Breast epithelium (tissue), 4 donors: ENCODE measurements at regions not wholly inside any gene's neighbourhood (a gene's known extent, or its start where the extent isn't known, plus 50 kb on each side); places are given as distances from the start of the nearest gene placed in this dataset.

Experiments used
- DNase-seq, 2 donors: peaks; one replicate each; pipeline ENCODE4 v3.0.0-alpha.2; 2019; ENCODE audit warnings: low spot score in 2 of 2
- H3K27ac ChIP-seq, 2 donors: fragments of 200-600 bp; sonication (generic) in 1 of 2; one replicate each; pipeline ENCODE4 v1.5.1; 2016 to 2019; ENCODE audit warnings: mild to moderate bottlenecking in 1 of 2
- H3K27me3 ChIP-seq, 2 donors: fragments of 200-600 bp; sonication (generic) in 1 of 2; one replicate each; pipeline versions ENCODE4 v1.5.1 to v1.6.0; 2017 to 2019; ENCODE audit warnings: control low read depth in 1 of 2, mild to moderate bottlenecking in 1 of 2
- H3K36me3 ChIP-seq: fragments of 200-600 bp; one replicate; pipeline ENCODE4 v1.5.1; 2019
- H3K4me1 ChIP-seq, 2 donors: fragments of 200-600 bp; sonication (generic); one replicate each; pipeline ENCODE4 v1.5.1; 2016 to 2019; ENCODE audit warnings: control low read depth in 1 of 2
- H3K4me3 ChIP-seq, 3 donors: fragments of 200-600 bp; sonication (generic); 1 replicate in 2 of 3; 2 replicates in 1 of 3; pipeline ENCODE4 v1.5.1; 2016 to 2019; ENCODE audit warnings: mild to moderate bottlenecking in 3 of 3, moderate library complexity in 2 of 3
- H3K9me3 ChIP-seq, 2 donors: fragments of 200-600 bp; sonication (generic) in 1 of 2; one replicate each; pipeline ENCODE4 v1.5.1; 2016 to 2019; ENCODE audit warnings: control low read depth in 1 of 2
- CTCF ChIP-seq, 3 donors: fragments of 450-650 bp; IDR thresholded peaks; one replicate each; pipeline ENCODE4 v1.5.1; 2016 to 2017; ENCODE audit warnings: antibody characterized with exemption in 3 of 3, mild to moderate bottlenecking in 3 of 3, moderate library complexity in 3 of 3
- POLR2A ChIP-seq: fragments of 450-650 bp; IDR thresholded peaks from one replicate; pipeline ENCODE4 v1.6.1; 2016; ENCODE audit warnings: antibody characterized with exemption, mild to moderate bottlenecking, moderate library complexity
- POLR2AphosphoS5 ChIP-seq, 3 donors: sonication (generic); formaldehyde crosslinking; IDR thresholded peaks; one replicate each; pipeline ENCODE4 v1.6.1; 2017; ENCODE audit warnings: antibody characterized with exemption in 3 of 3
- intact Hi-C: fragments of 100-400 bp; cut with DNase I; formaldehyde crosslinking; loops from one replicate; pipeline ENCODE4 v1.15.1; 2023; ENCODE audit warnings: low total_unique reads

GRCh38 chr6:122116119-122116834 is 283.2 kb upstream of the HSF2 start:
- no peak for TF ChIP-seq POLR2AphosphoS5 (IDR thresholded peaks at IDR 0.05)
- no peak for TF ChIP-seq CTCF (IDR thresholded peaks at IDR 0.05)
- TF ChIP-seq POLR2A = no peak
- no peak for DNase-seq
- Histone ChIP-seq H3K27ac (peak overlapping the region; percentile 27 to 33), H3K36me3 (no peaks in the 10 kb centered on the region), H3K27me3 (no peaks in the 10 kb centered on the region), H3K4me1 (peaks cover 0 to 5% of the 10 kb centered on the region in 2 donors), H3K4me3 (no peak overlapping the region), H3K9me3 (no peaks in the 10 kb centered on the region)
- intact Hi-C loops = no loop called here

GRCh38 chr6:122116835-122117627 is 282.4 kb upstream of the HSF2 start:
- no peaks in the 10 kb centered on the region for H3K9me3 ChIP-seq
- no peak for DNase-seq
- peaks cover 0 to 5% of the 10 kb centered on the region in 2 donors for H3K4me1 ChIP-seq
- H3K27me3 ChIP-seq = no peaks in the 10 kb centered on the region
- no peak overlapping the region for H3K4me3 ChIP-seq
- intact Hi-C loops = no loop called here
- H3K36me3 ChIP-seq = no peaks in the 10 kb centered on the region
- TF ChIP-seq POLR2AphosphoS5 (IDR thresholded peaks at IDR 0.05) (no peak), POLR2A (no peak), CTCF (IDR thresholded peaks at IDR 0.05) (no peak)
- peak overlapping the region; percentile 27 to 33 for H3K27ac ChIP-seq

- Histone ChIP-seq H3K27me3 (no peaks in the 10 kb centered on the region), H3K9me3 (no peaks in the 10 kb centered on the region), H3K4me1 (peaks cover 0 to 9% of the 10 kb centered on the region in 2 donors), H3K36me3 (no peaks in the 10 kb centered on the region), H3K4me3 (no peak overlapping the region), H3K27ac (no peak overlapping the region)
- intact Hi-C loops = no loop called here
- TF ChIP-seq POLR2A (no peak), CTCF (IDR thresholded peaks at IDR 0.05) (no peak)
- no peak for DNase-seq
Measured at GRCh38 chr6:122118945-122119506, 280.4 kb upstream of the HSF2 start.

- no peak overlapping the region for H3K27ac ChIP-seq
- TF ChIP-seq POLR2AphosphoS5 (IDR thresholded peaks at IDR 0.05) (no peak), POLR2A (no peak), CTCF (IDR thresholded peaks at IDR 0.05) (no peak)
- intact Hi-C loops = no loop called here
Measured at GRCh38 chr6:122122202-122122601, 277.2 kb upstream of the HSF2 start.

GRCh38 chr6:122122686-122123085 is 276.8 kb upstream of the HSF2 start:
- no peak for DNase-seq
- H3K9me3 ChIP-seq = no peaks in the 10 kb centered on the region
- H3K36me3 ChIP-seq = no peaks in the 10 kb centered on the region
- H3K27ac ChIP-seq = no peak overlapping the region
- TF ChIP-seq CTCF (IDR thresholded peaks at IDR 0.05) (no peak), POLR2AphosphoS5 (IDR thresholded peaks at IDR 0.05) (no peak), POLR2A (no peak)
- intact Hi-C loops = no loop called here
- no peaks in the 10 kb centered on the region for H3K27me3 ChIP-seq
- peaks cover 0 to 4% of the 10 kb centered on the region in 2 donors for H3K4me1 ChIP-seq
- no peak overlapping the region for H3K4me3 ChIP-seq

More at GRCh38 chr6:122122202-122122601, 277.2 kb upstream of the HSF2 start:
- H3K4me1 ChIP-seq = peaks cover 0 to 4% of the 10 kb centered on the region in 2 donors
- no peaks in the 10 kb centered on the region for H3K27me3 ChIP-seq
- no peaks in the 10 kb centered on the region for H3K9me3 ChIP-seq
- H3K36me3 ChIP-seq = no peaks in the 10 kb centered on the region
- DNase-seq = no peak
- no peak overlapping the region for H3K4me3 ChIP-seq
